Esophagus squamous epithelium (tissue), 4 donors: ENCODE measurements at regions not wholly inside any gene's neighbourhood (a gene's known extent, or its start where the extent isn't known, plus 50 kb on each side); places are given as distances from the start of the nearest gene placed in this dataset.

ENCODE experiments used
- CTCF ChIP-seq, 6 experiments: fragments of 450-650 bp in 4 of 6; fragments of 200-600 bp in 2 of 6; sonication (generic) in 2 of 6; IDR thresholded peaks; one replicate each; pipeline ENCODE4 v1.5.1; 2016 to 2019; ENCODE audit warnings: antibody characterized with exemption in 6 of 6, mild to moderate bottlenecking in 4 of 6, moderate library complexity in 4 of 6
- POLR2A ChIP-seq, 4 donors: fragments of 450-650 bp; IDR thresholded peaks; one replicate each; pipeline ENCODE4 v1.6.1; 2017; ENCODE audit warnings: antibody characterized with exemption in 4 of 4, mild to moderate bottlenecking in 4 of 4, moderate library complexity in 3 of 4

- TF ChIP-seq CTCF (IDR thresholded peaks at IDR 0.05) (no peak), POLR2A (IDR thresholded peaks at IDR 0.05) (peak in 1 of 4 donors; percentile 11)
These were observed 262.8 kb upstream of the KLF14 start for GRCh38 chr7:130996833-130997231.
